Liver (tissue), 3 donors: ENCODE measurements at regions not wholly inside any gene's neighbourhood (a gene's known extent, or its start where the extent isn't known, plus 50 kb on each side); places are given as distances from the start of the nearest gene placed in this dataset.

Experiments
- NR2F2 ChIP-seq: IDR thresholded peaks from 2 replicates; pipeline ENCODE4 v1.6.1; 2016; ENCODE audit warnings: antibody characterized with exemption
- YY1 ChIP-seq: IDR thresholded peaks from 2 replicates; pipeline ENCODE4 v1.6.1; 2016; ENCODE audit warnings: antibody characterized with exemption, mild to moderate bottlenecking
- TF ChIP-seq, protein P1 (sequence below): fragments of 150-350 bp; IDR thresholded peaks from 2 replicates; pipeline ENCODE4 v1.5.1; 2017; ENCODE audit warnings: improper control_type of control experiment, low read depth, low read length; ENCODE audit not compliant: missing input control
- TF ChIP-seq, protein P2 (sequence below): IDR thresholded peaks from 2 replicates; pipeline ENCODE4 v1.6.1; 2016; ENCODE audit warnings: antibody characterized with exemption
- donor health status: healthy.
- donor health status: healthy.

DNA sequence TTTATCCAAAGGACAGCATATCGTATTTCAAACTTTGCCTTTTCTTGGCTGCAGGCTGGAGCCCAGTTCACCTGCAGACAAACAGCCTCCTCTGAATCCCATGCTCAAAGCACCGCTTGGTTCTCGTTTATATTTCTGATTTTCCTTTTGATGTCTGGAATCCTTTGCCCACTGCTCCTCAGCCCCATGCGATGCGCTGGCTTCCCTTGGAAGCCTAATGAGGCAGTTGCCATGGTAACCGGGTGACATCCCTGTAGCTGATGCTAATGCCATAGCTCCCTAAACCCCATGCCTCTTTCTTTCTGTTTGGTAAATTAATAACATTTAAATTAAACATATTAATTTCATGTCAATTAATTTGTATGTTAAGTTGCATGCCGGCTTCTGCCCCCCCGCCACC is 327.1 kb downstream of the PRDM2 start:
- TF ChIP-seq NR2F2 (no peak), YY1 (no peak)
- TF ChIP-seq, protein P1, sequence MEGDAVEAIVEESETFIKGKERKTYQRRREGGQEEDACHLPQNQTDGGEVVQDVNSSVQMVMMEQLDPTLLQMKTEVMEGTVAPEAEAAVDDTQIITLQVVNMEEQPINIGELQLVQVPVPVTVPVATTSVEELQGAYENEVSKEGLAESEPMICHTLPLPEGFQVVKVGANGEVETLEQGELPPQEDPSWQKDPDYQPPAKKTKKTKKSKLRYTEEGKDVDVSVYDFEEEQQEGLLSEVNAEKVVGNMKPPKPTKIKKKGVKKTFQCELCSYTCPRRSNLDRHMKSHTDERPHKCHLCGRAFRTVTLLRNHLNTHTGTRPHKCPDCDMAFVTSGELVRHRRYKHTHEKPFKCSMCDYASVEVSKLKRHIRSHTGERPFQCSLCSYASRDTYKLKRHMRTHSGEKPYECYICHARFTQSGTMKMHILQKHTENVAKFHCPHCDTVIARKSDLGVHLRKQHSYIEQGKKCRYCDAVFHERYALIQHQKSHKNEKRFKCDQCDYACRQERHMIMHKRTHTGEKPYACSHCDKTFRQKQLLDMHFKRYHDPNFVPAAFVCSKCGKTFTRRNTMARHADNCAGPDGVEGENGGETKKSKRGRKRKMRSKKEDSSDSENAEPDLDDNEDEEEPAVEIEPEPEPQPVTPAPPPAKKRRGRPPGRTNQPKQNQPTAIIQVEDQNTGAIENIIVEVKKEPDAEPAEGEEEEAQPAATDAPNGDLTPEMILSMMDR, result no peak
- TF ChIP-seq, protein P2, sequence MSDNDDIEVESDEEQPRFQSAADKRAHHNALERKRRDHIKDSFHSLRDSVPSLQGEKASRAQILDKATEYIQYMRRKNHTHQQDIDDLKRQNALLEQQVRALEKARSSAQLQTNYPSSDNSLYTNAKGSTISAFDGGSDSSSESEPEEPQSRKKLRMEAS, result no peak
